ENCODE measurements at regions not wholly inside any gene's neighbourhood (a gene's known extent, or its start where the extent isn't known, plus 50 kb on each side); places are given as distances from the start of the nearest gene placed in this dataset.

DNA sequence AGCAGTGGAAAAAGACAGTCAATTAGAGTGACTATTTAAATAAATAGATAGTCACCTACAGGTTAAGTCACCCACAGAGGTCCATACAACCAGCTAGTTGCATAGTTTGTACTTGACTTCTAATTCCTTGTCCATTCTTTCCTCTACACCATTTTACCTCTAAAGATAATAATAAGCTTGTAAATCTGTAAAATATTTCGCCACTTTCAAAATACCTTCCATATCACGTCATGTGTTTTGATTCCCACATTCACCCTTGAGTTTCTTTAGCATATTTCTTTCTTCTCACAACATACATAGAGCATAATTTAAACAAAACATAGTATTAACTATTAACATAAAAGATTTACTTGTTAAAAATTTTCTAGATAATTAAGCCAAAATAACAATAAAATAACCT lies 689.6 kb downstream of the MECOM start:
- H3K4me1 ChIP-seq (ENCODE audit: control insufficient read depth in 5 of 5, insufficient read depth in 5 of 5, low read length in 5 of 5): peaks cover 0 to 45% (median 0%) of the 10 kb centered on the region in 5 donors
- H3K36me3 ChIP-seq (ENCODE audit: control insufficient read depth in 4 of 4, insufficient read depth in 4 of 4, low read length in 4 of 4): no peaks in the 10 kb centered on the region
- no peak overlapping the region for H3K9ac ChIP-seq (ENCODE audit: insufficient read depth in 1 of 2, low read length in 2 of 2)
- H3K27ac ChIP-seq (ENCODE audit: low read depth in 1 of 2, low read length in 1 of 2): no peak overlapping the region
- DNase-seq (no peak), ATAC-seq (ENCODE audit: insufficient read depth, low FRiP score) (no peak)
- no peaks in the 10 kb centered on the region for H3K27me3 ChIP-seq (ENCODE audit: control insufficient read depth in 3 of 3, insufficient read depth in 3 of 3, low read length in 2 of 3)
- H3K4me3 ChIP-seq: no peak overlapping the region
- TF ChIP-seq, protein P1, sequence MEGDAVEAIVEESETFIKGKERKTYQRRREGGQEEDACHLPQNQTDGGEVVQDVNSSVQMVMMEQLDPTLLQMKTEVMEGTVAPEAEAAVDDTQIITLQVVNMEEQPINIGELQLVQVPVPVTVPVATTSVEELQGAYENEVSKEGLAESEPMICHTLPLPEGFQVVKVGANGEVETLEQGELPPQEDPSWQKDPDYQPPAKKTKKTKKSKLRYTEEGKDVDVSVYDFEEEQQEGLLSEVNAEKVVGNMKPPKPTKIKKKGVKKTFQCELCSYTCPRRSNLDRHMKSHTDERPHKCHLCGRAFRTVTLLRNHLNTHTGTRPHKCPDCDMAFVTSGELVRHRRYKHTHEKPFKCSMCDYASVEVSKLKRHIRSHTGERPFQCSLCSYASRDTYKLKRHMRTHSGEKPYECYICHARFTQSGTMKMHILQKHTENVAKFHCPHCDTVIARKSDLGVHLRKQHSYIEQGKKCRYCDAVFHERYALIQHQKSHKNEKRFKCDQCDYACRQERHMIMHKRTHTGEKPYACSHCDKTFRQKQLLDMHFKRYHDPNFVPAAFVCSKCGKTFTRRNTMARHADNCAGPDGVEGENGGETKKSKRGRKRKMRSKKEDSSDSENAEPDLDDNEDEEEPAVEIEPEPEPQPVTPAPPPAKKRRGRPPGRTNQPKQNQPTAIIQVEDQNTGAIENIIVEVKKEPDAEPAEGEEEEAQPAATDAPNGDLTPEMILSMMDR (IDR thresholded peaks at IDR 0.05; ENCODE audit: control extremely low read depth, extremely low read depth): no peak
- H3K9me3 ChIP-seq (ENCODE audit: control insufficient read depth in 4 of 4, insufficient read depth in 3 of 4, low read length in 3 of 4): no peaks in the 10 kb centered on the region
- WGBS, 2 donors: 92 to 93% methylated on average over 2 of the region's 2 CpGs

DNA sequence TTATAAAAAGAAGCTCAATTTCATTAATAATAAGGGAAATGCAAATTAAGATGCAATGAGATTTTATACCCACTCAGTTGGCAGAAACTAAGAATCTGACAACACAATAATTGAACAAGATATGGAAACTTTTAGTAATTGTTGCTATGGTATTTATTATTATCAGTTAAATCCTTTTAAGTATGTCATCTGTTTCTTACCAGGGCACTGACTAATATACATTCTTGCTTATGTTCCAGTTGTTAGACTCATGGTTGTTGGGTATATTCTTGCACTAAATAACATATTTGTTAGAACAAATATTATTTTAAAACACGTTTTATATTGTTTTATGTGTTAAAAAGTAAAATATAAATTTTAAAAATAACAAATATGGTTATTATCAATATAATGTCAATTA lies 690.3 kb downstream of the MECOM start:
- Histone ChIP-seq H3K27ac (ENCODE audit: low read depth in 1 of 2, low read length in 1 of 2) (no peak overlapping the region), H3K36me3 (ENCODE audit: control insufficient read depth in 4 of 4, insufficient read depth in 4 of 4, low read length in 4 of 4) (no peaks in the 10 kb centered on the region), H3K9me3 (ENCODE audit: control insufficient read depth in 4 of 4, insufficient read depth in 3 of 4, low read length in 3 of 4) (no peaks in the 10 kb centered on the region), H3K9ac (ENCODE audit: insufficient read depth in 1 of 2, low read length in 2 of 2) (peak overlapping the region in 1 of 2 donors; percentile 9), H3K4me3 (no peak overlapping the region), H3K27me3 (ENCODE audit: control insufficient read depth in 3 of 3, insufficient read depth in 3 of 3, low read length in 2 of 3) (no peaks in the 10 kb centered on the region), H3K4me1 (ENCODE audit: control insufficient read depth in 5 of 5, insufficient read depth in 5 of 5, low read length in 5 of 5) (peaks cover 0 to 39% (median 0%) of the 10 kb centered on the region in 5 donors)
- TF ChIP-seq, protein P1 (IDR thresholded peaks at IDR 0.05; ENCODE audit: control extremely low read depth, extremely low read depth): no peak
- WGBS, 2 donors: 75 to 84% methylated on average over 1 of the region's 1 CpG
- DNase-seq (no peak), ATAC-seq (ENCODE audit: insufficient read depth, low FRiP score) (no peak)

DNA sequence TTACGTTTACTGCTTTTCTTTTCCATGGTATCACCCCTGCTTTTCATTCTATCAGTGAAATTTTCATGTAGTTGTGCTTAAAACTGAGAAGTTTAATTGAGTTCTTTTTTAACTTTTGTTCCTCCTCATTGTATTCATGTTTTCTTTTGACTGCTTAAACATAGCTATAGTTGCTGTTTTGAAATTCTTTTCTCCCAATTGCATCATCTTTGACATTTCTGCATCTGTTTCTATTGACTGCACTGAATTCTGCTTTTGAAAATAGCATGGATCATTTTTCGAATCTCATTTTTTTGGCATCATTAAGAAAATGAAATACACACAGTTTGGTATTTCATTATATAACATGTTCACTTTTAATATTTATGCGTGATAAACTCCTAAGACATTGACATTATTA lies 694.9 kb downstream of the MECOM start:
- Histone ChIP-seq H3K4me1 (ENCODE audit: control insufficient read depth in 5 of 5, insufficient read depth in 5 of 5, low read length in 5 of 5) (peaks cover 0 to 4% (median 0%) of the 10 kb centered on the region in 5 donors), H3K27me3 (ENCODE audit: control insufficient read depth in 3 of 3, insufficient read depth in 3 of 3, low read length in 2 of 3) (no peaks in the 10 kb centered on the region), H3K9me3 (ENCODE audit: control insufficient read depth in 4 of 4, insufficient read depth in 3 of 4, low read length in 3 of 4) (no peaks in the 10 kb centered on the region), H3K9ac (ENCODE audit: insufficient read depth in 1 of 2, low read length in 2 of 2) (no peak overlapping the region), H3K36me3 (ENCODE audit: control insufficient read depth in 4 of 4, insufficient read depth in 4 of 4, low read length in 4 of 4) (no peaks in the 10 kb centered on the region), H3K4me3 (no peak overlapping the region), H3K27ac (ENCODE audit: low read depth in 1 of 2, low read length in 1 of 2) (no peak overlapping the region)
- ATAC-seq (ENCODE audit: insufficient read depth, low FRiP score): no peak
- 92 to 93% methylated on average over 3 of the region's 3 CpGs for WGBS, 2 donors
- TF ChIP-seq, protein P1 (IDR thresholded peaks at IDR 0.05; ENCODE audit: control extremely low read depth, extremely low read depth): no peak
- no peak for DNase-seq

DNA sequence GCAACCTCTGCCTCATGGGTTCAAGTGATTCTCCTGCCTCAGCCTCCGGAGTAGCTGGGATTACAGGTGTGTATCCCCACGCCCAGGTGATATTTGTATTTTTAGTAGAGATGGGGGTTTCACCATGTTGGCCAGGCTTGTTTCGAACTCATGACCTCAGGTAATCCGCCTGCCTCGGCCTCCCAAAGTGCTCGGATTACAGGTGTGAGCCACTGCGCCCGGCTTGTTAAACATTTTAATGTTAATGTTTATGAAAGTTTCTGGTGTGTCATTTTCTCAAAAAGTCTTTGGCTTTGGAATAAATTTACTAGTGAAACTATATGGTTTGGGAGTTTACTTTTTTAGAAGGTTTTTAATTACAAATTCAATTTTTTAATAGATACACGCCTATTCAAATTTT lies 698.8 kb downstream of the MECOM start:
- no peak for ATAC-seq (ENCODE audit: insufficient read depth, low FRiP score)
- DNase-seq: no peak
- WGBS, 2 donors: 95 to 96% methylated on average over 9 of the region's 9 CpGs
- H3K4me3 ChIP-seq: no peak overlapping the region
- H3K27me3 ChIP-seq (ENCODE audit: control insufficient read depth in 3 of 3, insufficient read depth in 3 of 3, low read length in 2 of 3): no peaks in the 10 kb centered on the region
- H3K36me3 ChIP-seq (ENCODE audit: control insufficient read depth in 4 of 4, insufficient read depth in 4 of 4, low read length in 4 of 4): no peaks in the 10 kb centered on the region
- H3K9ac ChIP-seq (ENCODE audit: insufficient read depth in 1 of 2, low read length in 2 of 2): no peak overlapping the region
- TF ChIP-seq, protein P1 (IDR thresholded peaks at IDR 0.05; ENCODE audit: control extremely low read depth, extremely low read depth): no peak
- H3K9me3 ChIP-seq (ENCODE audit: control insufficient read depth in 4 of 4, insufficient read depth in 3 of 4, low read length in 3 of 4): no peaks in the 10 kb centered on the region
- no peaks in the 10 kb centered on the region for H3K4me1 ChIP-seq (ENCODE audit: control insufficient read depth in 5 of 5, insufficient read depth in 5 of 5, low read length in 5 of 5)
- H3K27ac ChIP-seq (ENCODE audit: low read depth in 1 of 2, low read length in 1 of 2): no peak overlapping the region
